NCI-H226 (cell line): ENCODE measurements at regions not wholly inside any gene's neighbourhood (a gene's known extent, or its start where the extent isn't known, plus 50 kb on each side); places are given as distances from the start of the nearest gene placed in this dataset.
"Not testable (repeated sequence)": the region's sequence is repeated elsewhere in the genome, so short reads cannot be mapped to it uniquely, and the experiment has no call there.

ENCODE experiments used
- DNase-seq: peaks from one replicate; pipeline ENCODE4 v3.0.0-alpha.2; 2015

GRCh38 chr16:75837681-75838080 is 111.4 kb upstream of the CPHXL start:
- DNase-seq = no peak

- DNase-seq = no peak
These were observed 115.2 kb upstream of the CPHXL start for GRCh38 chr16:75841517-75841916.

GRCh38 chr16:75847172-75847571 is 120.9 kb upstream of the CPHXL start:
- DNase-seq = no peak

- DNase-seq = no peak
These were observed 127.9 kb upstream of the CPHXL start for GRCh38 chr16:75854152-75854551.

GRCh38 chr16:75860326-75861053 is 134.2 kb upstream of the CPHXL start:
- no peak for DNase-seq

GRCh38 chr16:75861311-75862097 is 135.2 kb upstream of the CPHXL start:
- DNase-seq = no peak

- DNase-seq = no peak
These were observed 135.8 kb upstream of the CPHXL start for GRCh38 chr16:75862098-75862386.

GRCh38 chr16:75864243-75864642 is 138.0 kb upstream of the CPHXL start:
- no peak for DNase-seq

GRCh38 chr16:75865736-75866135 is 139.4 kb upstream of the CPHXL start:
- DNase-seq = no peak

GRCh38 chr16:75868636-75869632 is 142.6 kb upstream of the CPHXL start:
- no peak for DNase-seq

- DNase-seq = not testable (repeated sequence)
These were observed 155.0 kb upstream of the CPHXL start for GRCh38 chr16:75881280-75881679.

- DNase-seq = no peak
These were observed 172.9 kb upstream of the CPHXL start for GRCh38 chr16:75899163-75899562.

GRCh38 chr16:75908331-75909117 is 182.2 kb upstream of the CPHXL start:
- no peak for DNase-seq

GRCh38 chr16:75909746-75910145 is 183.5 kb upstream of the CPHXL start:
- no peak for DNase-seq

GRCh38 chr16:75911896-75912295 is 185.6 kb upstream of the CPHXL start:
- DNase-seq = no peak

- no peak for DNase-seq
These were observed 187.7 kb upstream of the CPHXL start for GRCh38 chr16:75913958-75914357.

- no peak for DNase-seq
These were observed 190.2 kb upstream of the CPHXL start for GRCh38 chr16:75916451-75916850.

- no peak for DNase-seq
These were observed 191.8 kb upstream of the CPHXL start for GRCh38 chr16:75918109-75918508.

- DNase-seq = peak; percentile 32
These were observed 193.4 kb upstream of the CPHXL start for GRCh38 chr16:75919664-75920063.

- DNase-seq = no peak
These were observed 195.0 kb upstream of the CPHXL start for GRCh38 chr16:75921281-75921680.

- DNase-seq = no peak
These were observed 196.0 kb upstream of the CPHXL start for GRCh38 chr16:75922250-75922649.

- no peak for DNase-seq
These were observed 198.1 kb upstream of the CPHXL start for GRCh38 chr16:75924397-75924796.

- no peak for DNase-seq
These were observed 201.5 kb upstream of the CPHXL start for GRCh38 chr16:75927810-75928209.
